HEK293 (cell line): ENCODE measurements at regions not wholly inside any gene's neighbourhood (a gene's known extent, or its start where the extent isn't known, plus 50 kb on each side); places are given as distances from the start of the nearest gene placed in this dataset.

Source experiments
- CTCF ChIA-PET: fragments of 350-600 bp; formaldehyde crosslinking; extraction: SDS; loops from one replicate; lab custom pipeline; 2021; ENCODE audit warnings: antibody characterized with exemption; lab: Yijun Ruan, JAX
- POLR2A ChIA-PET: fragments of 300-600 bp; formaldehyde crosslinking; extraction: SDS; loops from one replicate; lab custom pipeline; 2020; ENCODE audit warnings: antibody characterized with exemption, inconsistent platforms; lab: Yijun Ruan, JAX
- H3K27ac ChIP-seq: fragments of 200-500 bp; sonication (Bioruptor generic); 2 replicates; pipeline ENCODE4 v1.5.1; 2014; ENCODE audit warnings: low read depth, low read length, control low read depth, inconsistent platforms; ENCODE audit errors: extremely low read depth
- H3K36me3 ChIP-seq, 2 experiments: fragments of 200-500 bp in 1 of 2; sonication (Bioruptor generic) in 1 of 2; 1 replicate in 1 of 2; 2 replicates in 1 of 2; pipeline ENCODE4 v1.5.1; 2014 to 2017; ENCODE audit warnings: inconsistent platforms in 2 of 2, low read length in 2 of 2; ENCODE audit not compliant: control insufficient read depth in 2 of 2, insufficient read depth in 1 of 2
- H3K4me1 ChIP-seq: fragments of 200-500 bp; sonication (Bioruptor generic); 2 replicates; pipeline ENCODE4 v1.5.1; 2014; ENCODE audit warnings: mild to moderate bottlenecking, low read length, inconsistent platforms; ENCODE audit not compliant: control insufficient read depth, insufficient read depth
- H3K4me3 ChIP-seq: 2 replicates; pipeline ENCODE4 v1.5.1; 2011; ENCODE audit warnings: low read depth, mild to moderate bottlenecking, control low read depth, low read length, moderate library complexity
- H3K9me3 ChIP-seq: fragments of 200-500 bp; sonication (Bioruptor generic); 2 replicates; pipeline ENCODE4 v1.5.1; 2014; ENCODE audit warnings: low read depth, low read length, inconsistent platforms; ENCODE audit not compliant: control insufficient read depth, insufficient read depth
- HOXA7 ChIP-seq: sonication (generic); formaldehyde crosslinking; IDR thresholded peaks from 2 replicates; pipeline ENCODE4 v1.8.1; 2022; ENCODE audit warnings: missing genetic modification reagents, borderline replicate concordance
- MEIS1 ChIP-seq: sonication (generic); formaldehyde crosslinking; IDR thresholded peaks from 2 replicates; pipeline ENCODE4 v1.8.1; 2022; ENCODE audit warnings: missing genetic modification reagents, mild to moderate bottlenecking, borderline replicate concordance
- OSR2 ChIP-seq: fragments of 450-650 bp; formaldehyde crosslinking; IDR thresholded peaks from 2 replicates; pipeline ENCODE4 v1.5.1; 2016; ENCODE audit warnings: missing biosample characterization, missing genetic modification characterization
- PRDM4 ChIP-seq: fragments of 450-650 bp; formaldehyde crosslinking; IDR thresholded peaks from 2 replicates; pipeline ENCODE4 v1.5.1; 2017; ENCODE audit warnings: missing biosample characterization, missing genetic modification characterization
- RBAK ChIP-seq: fragments of 450-650 bp; formaldehyde crosslinking; IDR thresholded peaks from 2 replicates; pipeline ENCODE4 v1.5.1; 2016; ENCODE audit warnings: missing biosample characterization, missing genetic modification characterization
- WT1 ChIP-seq: fragments of 450-650 bp; formaldehyde crosslinking; IDR thresholded peaks from 2 replicates; pipeline ENCODE4 v1.5.1; 2016; ENCODE audit warnings: missing biosample characterization, missing genetic modification characterization
- ZBTB1 ChIP-seq: fragments of 450-650 bp; formaldehyde crosslinking; IDR thresholded peaks from 2 replicates; pipeline ENCODE4 v1.5.1; 2016; ENCODE audit warnings: missing biosample characterization, missing genetic modification characterization
- ZBTB49 ChIP-seq: fragments of 450-650 bp; formaldehyde crosslinking; IDR thresholded peaks from 2 replicates; pipeline ENCODE4 v1.5.1; 2016; ENCODE audit warnings: missing biosample characterization, missing genetic modification characterization, low read depth
- ZBTB8A ChIP-seq: fragments of 450-650 bp; formaldehyde crosslinking; IDR thresholded peaks from 2 replicates; pipeline ENCODE4 v1.5.1; 2016; ENCODE audit warnings: missing biosample characterization, missing genetic modification characterization
- ZFP3 ChIP-seq: fragments of 450-650 bp; formaldehyde crosslinking; IDR thresholded peaks from 2 replicates; pipeline ENCODE4 v1.5.1; 2016; ENCODE audit warnings: low read depth, missing biosample characterization, missing genetic modification characterization
- ZNF23 ChIP-seq: fragments of 450-650 bp; formaldehyde crosslinking; IDR thresholded peaks from 2 replicates; pipeline ENCODE4 v1.5.1; 2016; ENCODE audit warnings: missing biosample characterization, missing genetic modification characterization, borderline replicate concordance
- ZNF266 ChIP-seq: fragments of 450-650 bp; formaldehyde crosslinking; IDR thresholded peaks from 2 replicates; pipeline ENCODE4 v1.5.1; 2016; ENCODE audit warnings: missing biosample characterization, missing genetic modification characterization, low read depth
- ZNF341 ChIP-seq: fragments of 450-650 bp; formaldehyde crosslinking; IDR thresholded peaks from 2 replicates; pipeline ENCODE4; 2016; ENCODE audit warnings: low read depth, missing biosample characterization, missing genetic modification characterization
- ZNF404 ChIP-seq: fragments of 450-650 bp; formaldehyde crosslinking; IDR thresholded peaks from 2 replicates; pipeline ENCODE4 v1.5.1; 2017; ENCODE audit warnings: missing biosample characterization, missing genetic modification characterization
- ZNF426 ChIP-seq: fragments of 450-650 bp; formaldehyde crosslinking; IDR thresholded peaks from 2 replicates; pipeline ENCODE4 v1.5.1; 2017; ENCODE audit warnings: missing biosample characterization, missing genetic modification characterization, mild to moderate bottlenecking, inconsistent platforms, moderate library complexity
- ZNF585B ChIP-seq: fragments of 450-650 bp; formaldehyde crosslinking; IDR thresholded peaks from 2 replicates; pipeline ENCODE4 v1.5.1; 2016; ENCODE audit warnings: missing biosample characterization, missing genetic modification characterization
- ZNF677 ChIP-seq: fragments of 450-650 bp; IDR thresholded peaks from 2 replicates; pipeline ENCODE4 v1.5.0; 2018; ENCODE audit warnings: missing biosample characterization, mild to moderate bottlenecking, missing genetic modification characterization, moderate library complexity
- ZNF707 ChIP-seq: fragments of 450-650 bp; formaldehyde crosslinking; IDR thresholded peaks from 2 replicates; pipeline ENCODE4 v1.5.1; 2016; ENCODE audit warnings: missing biosample characterization, missing genetic modification characterization
- TF ChIP-seq, protein P1 (sequence below): fragments of 450-650 bp; formaldehyde crosslinking; conservative IDR thresholded peaks from 2 replicates; pipeline ENCODE4 v1.5.1; 2016; ENCODE audit warnings: low read depth, missing biosample characterization, missing genetic modification characterization
- TF ChIP-seq, protein P2 (sequence below): fragments of 450-650 bp; formaldehyde crosslinking; IDR thresholded peaks from 2 replicates; pipeline ENCODE4 v1.5.1; 2016; ENCODE audit warnings: missing biosample characterization, missing genetic modification characterization

DNA sequence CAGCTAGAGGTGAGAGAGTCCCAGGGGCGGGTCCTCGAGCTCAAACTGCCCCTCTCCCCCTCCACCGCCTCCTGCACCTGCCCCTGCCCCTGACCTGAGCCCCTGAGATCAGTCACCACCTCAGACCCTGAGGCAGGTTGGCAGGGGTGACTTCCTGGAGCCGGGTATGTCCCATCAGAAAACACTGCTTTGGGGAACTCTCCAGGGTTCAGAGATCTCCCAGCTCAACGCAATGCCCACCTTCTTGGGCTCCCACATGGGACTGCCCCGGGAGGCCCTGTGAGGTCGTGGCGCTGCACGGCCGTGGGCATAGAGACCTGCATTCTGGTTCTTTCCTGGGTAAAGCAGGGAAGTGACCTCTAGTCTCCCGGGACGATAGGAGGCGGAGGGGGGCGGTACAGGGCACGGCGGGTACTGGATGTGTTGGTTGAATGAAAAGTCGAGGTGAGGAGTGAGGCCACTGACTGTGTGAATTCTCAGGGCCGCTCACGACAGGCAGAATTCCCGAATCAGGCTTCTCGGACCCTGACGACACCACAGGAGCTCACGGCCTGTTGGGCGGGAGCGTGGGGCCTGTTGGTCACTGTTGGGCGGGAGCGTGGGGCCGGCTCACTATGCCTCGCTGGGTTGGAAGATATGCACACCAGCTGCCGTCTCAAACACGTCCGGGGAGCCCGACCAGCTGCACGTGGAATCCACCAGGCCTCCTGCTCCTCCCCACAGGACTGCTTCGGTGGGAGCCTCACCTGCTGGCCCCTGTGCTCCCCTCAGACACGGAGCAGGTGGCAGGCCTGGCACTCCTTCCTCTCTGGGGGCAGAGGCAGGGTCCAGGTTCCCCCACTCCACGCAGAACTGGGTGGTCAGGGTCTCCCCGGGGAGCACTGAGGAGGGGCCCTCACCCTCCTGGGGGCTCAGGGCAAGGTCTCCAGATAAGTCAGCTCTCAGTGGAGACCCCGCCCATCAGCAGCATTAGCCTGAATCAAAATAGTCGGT, 178.0 kb upstream of the PPP1R26 start:
- TF ChIP-seq RBAK (tag by site-specific recombination) = no peak
- TF ChIP-seq ZNF707 (tag by site-specific recombination) = no peak
- TF ChIP-seq ZNF585B (tag by site-specific recombination) = no peak
- no peak for TF ChIP-seq OSR2 (tag by site-specific recombination)
- TF ChIP-seq ZBTB49 (tag by site-specific recombination) = no peak
- no peak for TF ChIP-seq ZNF677 (tag by site-specific recombination)
- TF ChIP-seq ZNF404 (tag by site-specific recombination) = no peak
- TF ChIP-seq PRDM4 = no peak
- TF ChIP-seq, protein P1, sequence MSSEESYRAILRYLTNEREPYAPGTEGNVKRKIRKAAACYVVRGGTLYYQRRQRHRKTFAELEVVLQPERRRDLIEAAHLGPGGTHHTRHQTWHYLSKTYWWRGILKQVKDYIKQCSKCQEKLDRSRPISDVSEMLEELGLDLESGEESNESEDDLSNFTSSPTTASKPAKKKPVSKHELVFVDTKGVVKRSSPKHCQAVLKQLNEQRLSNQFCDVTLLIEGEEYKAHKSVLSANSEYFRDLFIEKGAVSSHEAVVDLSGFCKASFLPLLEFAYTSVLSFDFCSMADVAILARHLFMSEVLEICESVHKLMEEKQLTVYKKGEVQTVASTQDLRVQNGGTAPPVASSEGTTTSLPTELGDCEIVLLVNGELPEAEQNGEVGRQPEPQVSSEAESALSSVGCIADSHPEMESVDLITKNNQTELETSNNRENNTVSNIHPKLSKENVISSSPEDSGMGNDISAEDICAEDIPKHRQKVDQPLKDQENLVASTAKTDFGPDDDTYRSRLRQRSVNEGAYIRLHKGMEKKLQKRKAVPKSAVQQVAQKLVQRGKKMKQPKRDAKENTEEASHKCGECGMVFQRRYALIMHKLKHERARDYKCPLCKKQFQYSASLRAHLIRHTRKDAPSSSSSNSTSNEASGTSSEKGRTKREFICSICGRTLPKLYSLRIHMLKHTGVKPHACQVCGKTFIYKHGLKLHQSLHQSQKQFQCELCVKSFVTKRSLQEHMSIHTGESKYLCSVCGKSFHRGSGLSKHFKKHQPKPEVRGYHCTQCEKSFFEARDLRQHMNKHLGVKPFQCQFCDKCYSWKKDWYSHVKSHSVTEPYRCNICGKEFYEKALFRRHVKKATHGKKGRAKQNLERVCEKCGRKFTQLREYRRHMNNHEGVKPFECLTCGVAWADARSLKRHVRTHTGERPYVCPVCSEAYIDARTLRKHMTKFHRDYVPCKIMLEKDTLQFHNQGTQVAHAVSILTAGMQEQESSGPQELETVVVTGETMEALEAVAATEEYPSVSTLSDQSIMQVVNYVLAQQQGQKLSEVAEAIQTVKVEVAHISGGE (tag by site-specific recombination) = no peak
- TF ChIP-seq WT1 (tag by site-specific recombination) = no peak
- no peak for TF ChIP-seq ZNF266
- no peak for TF ChIP-seq ZNF341
- TF ChIP-seq HOXA7 (CRISPR knock-in tag) = no peak
- no peak for TF ChIP-seq ZFP3 (tag by site-specific recombination)
- TF ChIP-seq MEIS1 (CRISPR knock-in tag) = no peak
- TF ChIP-seq, protein P2, sequence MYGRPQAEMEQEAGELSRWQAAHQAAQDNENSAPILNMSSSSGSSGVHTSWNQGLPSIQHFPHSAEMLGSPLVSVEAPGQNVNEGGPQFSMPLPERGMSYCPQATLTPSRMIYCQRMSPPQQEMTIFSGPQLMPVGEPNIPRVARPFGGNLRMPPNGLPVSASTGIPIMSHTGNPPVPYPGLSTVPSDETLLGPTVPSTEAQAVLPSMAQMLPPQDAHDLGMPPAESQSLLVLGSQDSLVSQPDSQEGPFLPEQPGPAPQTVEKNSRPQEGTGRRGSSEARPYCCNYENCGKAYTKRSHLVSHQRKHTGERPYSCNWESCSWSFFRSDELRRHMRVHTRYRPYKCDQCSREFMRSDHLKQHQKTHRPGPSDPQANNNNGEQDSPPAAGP (tag by site-specific recombination) = no peak
- no peak for TF ChIP-seq ZNF23 (tag by site-specific recombination)
- TF ChIP-seq ZNF426 = no peak
- no peak for TF ChIP-seq ZBTB8A
- TF ChIP-seq ZBTB1 (tag by site-specific recombination) = no peak
- Histone ChIP-seq H3K27ac (no peak overlapping the region), H3K4me3 (no peak overlapping the region), H3K36me3 (no peaks in the 10 kb centered on the region), H3K9me3 (no peaks in the 10 kb centered on the region), H3K4me1 (no peaks in the 10 kb centered on the region)
- CTCF ChIA-PET = no interaction called here
- POLR2A ChIA-PET = no interaction called here
